ENCODE measurements at regions not wholly inside any gene's neighbourhood (a gene's known extent, or its start where the extent isn't known, plus 50 kb on each side); places are given as distances from the start of the nearest gene placed in this dataset.

DNA sequence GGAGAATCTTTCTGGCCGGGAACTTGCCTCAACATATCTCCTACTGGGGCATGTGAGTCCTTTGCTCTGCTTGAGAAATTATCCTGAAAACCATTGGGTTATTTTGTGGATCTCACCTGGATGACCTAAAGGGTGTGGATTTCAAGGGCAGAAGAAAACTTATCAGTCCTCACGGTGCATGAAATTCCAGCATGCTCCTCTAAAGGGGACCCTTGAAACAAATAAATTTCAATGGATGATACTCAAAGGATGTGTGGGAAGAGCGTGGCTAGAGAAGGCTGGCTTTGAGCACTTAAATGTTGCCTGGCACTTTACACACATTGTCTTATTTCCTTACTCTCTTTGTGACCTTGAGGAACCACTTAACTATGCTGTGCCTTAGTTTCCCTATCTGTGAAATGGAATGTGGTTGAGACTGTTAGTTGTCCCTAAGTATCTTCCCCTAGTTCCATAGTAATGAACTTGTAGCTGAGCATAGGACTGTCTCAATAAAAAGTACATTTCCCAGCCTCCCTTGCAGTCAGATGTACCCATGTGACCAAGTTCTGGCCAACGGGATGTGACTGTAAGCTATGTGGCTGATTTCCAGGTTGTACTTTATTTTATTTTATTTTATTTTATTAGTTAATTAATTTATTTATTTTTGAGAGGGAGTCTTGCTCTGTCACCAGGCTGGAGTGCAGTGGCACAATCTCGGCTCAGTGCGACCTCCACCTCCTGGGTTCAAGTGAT lies 81.9 kb upstream of the PTPN1 start:
- DNase-seq (ENCODE audit: insufficient read length, low spot score) = no peak
- FAIRE-seq = no peak

DNA sequence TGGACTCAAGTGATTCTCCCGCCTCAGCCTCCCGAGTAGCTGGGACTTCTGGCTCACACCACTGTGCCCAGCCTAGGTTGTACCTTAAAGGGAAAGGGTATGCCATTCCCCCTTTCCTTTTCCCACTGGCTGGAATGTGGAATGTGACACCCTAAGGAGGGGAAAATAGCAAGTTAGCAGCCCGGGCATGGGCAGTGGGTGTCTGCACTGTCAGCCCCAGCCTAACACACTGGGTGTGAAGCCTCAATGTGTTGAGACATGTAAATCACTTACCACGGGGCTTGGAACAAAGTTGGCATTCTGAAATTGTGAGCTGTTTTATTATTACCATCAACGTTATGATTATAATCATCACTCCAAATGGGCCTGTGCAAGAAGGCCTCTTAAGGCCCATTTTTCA lies 80.8 kb upstream of the PTPN1 start:
- DNase-seq (ENCODE audit: insufficient read length, low spot score) (no peak), FAIRE-seq (no peak)
- TF ChIP-seq TAF1 (IDR thresholded peaks at IDR 0.05; ENCODE audit: low read depth, low read length) (no peak), POU2F2 (IDR thresholded peaks at IDR 0.05; ENCODE audit: low read depth, low read length) (no peak), POLR2AphosphoS5 (IDR thresholded peaks at IDR 0.05; ENCODE audit: low read depth, low read length) (no peak), SPI1 (IDR thresholded peaks at IDR 0.05; ENCODE audit: low read depth, low read length) (no peak), POLR2A (IDR thresholded peaks at IDR 0.05; ENCODE audit: low read depth, low read length) (no peak), PAX5 (IDR thresholded peaks at IDR 0.05; ENCODE audit: insufficient read depth, low read length, severe bottlenecking) (no peak)

More for the DNA sequence above, 81.9 kb upstream of the PTPN1 start:
- no peak for TF ChIP-seq PAX5 (IDR thresholded peaks at IDR 0.05; ENCODE audit: insufficient read depth, low read length, severe bottlenecking)

DNA sequence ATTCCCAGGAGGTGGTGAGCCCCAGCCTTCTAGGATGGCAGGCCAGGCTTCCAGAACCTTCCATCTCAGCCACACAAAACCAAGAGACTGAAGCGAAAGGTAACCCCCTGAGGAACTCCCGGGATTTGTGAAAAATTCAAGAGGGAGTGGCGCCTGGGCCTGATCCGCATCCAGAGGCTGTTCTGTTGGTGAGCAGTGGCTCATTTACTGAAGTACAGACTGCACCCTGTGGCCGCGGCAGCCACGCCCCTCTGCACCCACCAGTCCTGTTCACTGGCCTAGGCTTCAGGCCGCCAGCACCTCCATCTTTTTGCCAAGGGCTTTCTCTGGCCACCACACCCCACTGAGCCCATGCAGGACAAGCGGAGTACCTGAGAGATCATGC lies 79.1 kb upstream of the PTPN1 start:
- TF ChIP-seq POLR2A (IDR thresholded peaks at IDR 0.05; ENCODE audit: low read depth, low read length) (no peak), PAX5 (IDR thresholded peaks at IDR 0.05; ENCODE audit: insufficient read depth, low read length, severe bottlenecking) (no peak), SPI1 (IDR thresholded peaks at IDR 0.05; ENCODE audit: low read depth, low read length) (no peak), POU2F2 (IDR thresholded peaks at IDR 0.05; ENCODE audit: low read depth, low read length) (no peak), POLR2AphosphoS5 (IDR thresholded peaks at IDR 0.05; ENCODE audit: low read depth, low read length) (no peak), TAF1 (IDR thresholded peaks at IDR 0.05; ENCODE audit: low read depth, low read length) (no peak)
- FAIRE-seq = no peak
- DNase-seq (ENCODE audit: insufficient read length, low spot score) = no peak

DNA sequence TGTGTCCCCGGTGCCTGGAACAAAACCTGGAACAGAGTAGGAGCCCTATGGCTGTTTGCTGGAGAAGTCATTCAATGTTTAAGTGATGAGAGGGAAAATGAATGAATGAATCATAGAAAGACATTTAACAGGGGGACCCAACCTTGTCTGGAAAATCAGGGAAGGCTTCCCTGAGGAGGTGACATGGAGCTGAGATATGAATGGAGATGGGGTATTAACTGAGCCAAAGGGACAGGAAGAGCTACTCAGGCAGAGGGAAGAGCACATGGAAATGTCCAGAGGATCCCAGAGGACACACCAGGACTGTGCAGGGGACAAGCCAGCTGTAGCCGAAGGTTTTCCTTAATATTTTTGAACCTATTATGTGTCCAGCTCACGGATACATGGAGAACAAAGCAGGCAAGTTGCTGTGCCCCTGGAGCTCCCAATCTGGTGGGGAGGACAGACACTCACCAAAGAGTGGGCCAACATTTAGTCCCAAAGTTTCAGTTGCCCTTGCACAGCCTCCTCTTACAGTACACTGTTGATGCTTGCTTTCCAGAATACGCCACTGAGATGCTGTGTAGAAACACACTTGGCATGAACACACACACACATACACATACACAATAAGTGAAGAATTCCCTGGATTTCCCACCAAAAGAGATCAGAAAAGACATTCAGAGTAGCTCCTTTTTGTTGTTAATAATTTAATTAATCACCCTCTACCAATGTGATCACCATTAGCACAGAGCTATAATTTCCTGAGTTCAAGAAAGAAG lies 77.0 kb upstream of the PTPN1 start:
- DNase-seq (ENCODE audit: insufficient read length, low spot score) (no peak), FAIRE-seq (no peak)
- TF ChIP-seq TAF1 (IDR thresholded peaks at IDR 0.05; ENCODE audit: low read depth, low read length) = no peak
- TF ChIP-seq SPI1 (IDR thresholded peaks at IDR 0.05; ENCODE audit: low read depth, low read length) = no peak
- TF ChIP-seq POLR2AphosphoS5 (IDR thresholded peaks at IDR 0.05; ENCODE audit: low read depth, low read length) = no peak
- no peak for TF ChIP-seq POLR2A (IDR thresholded peaks at IDR 0.05; ENCODE audit: low read depth, low read length)
- no peak for TF ChIP-seq PAX5 (IDR thresholded peaks at IDR 0.05; ENCODE audit: insufficient read depth, low read length, severe bottlenecking)
- no peak for TF ChIP-seq POU2F2 (IDR thresholded peaks at IDR 0.05; ENCODE audit: low read depth, low read length)

DNA sequence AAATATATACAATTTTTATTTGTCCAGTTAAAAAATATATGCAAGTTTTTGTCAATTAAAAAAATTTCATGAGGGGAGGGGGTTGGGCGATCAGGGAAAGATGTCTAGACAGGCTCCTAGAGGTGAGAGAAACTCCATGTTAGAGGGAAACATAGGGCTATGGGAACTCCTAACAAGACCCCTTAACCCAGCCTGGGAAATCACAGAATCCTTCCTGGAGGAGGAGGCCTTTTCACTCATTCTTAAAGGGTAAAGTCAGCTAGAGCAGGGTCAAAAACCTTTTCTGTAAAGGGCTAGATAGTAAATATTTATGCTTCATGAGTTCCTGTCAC lies 75.9 kb upstream of the PTPN1 start:
- FAIRE-seq = no peak
- no peak for DNase-seq (ENCODE audit: insufficient read length, low spot score)
- no peak for TF ChIP-seq SPI1 (IDR thresholded peaks at IDR 0.05; ENCODE audit: low read depth, low read length)
- no peak for TF ChIP-seq PAX5 (IDR thresholded peaks at IDR 0.05; ENCODE audit: insufficient read depth, low read length, severe bottlenecking)

DNA sequence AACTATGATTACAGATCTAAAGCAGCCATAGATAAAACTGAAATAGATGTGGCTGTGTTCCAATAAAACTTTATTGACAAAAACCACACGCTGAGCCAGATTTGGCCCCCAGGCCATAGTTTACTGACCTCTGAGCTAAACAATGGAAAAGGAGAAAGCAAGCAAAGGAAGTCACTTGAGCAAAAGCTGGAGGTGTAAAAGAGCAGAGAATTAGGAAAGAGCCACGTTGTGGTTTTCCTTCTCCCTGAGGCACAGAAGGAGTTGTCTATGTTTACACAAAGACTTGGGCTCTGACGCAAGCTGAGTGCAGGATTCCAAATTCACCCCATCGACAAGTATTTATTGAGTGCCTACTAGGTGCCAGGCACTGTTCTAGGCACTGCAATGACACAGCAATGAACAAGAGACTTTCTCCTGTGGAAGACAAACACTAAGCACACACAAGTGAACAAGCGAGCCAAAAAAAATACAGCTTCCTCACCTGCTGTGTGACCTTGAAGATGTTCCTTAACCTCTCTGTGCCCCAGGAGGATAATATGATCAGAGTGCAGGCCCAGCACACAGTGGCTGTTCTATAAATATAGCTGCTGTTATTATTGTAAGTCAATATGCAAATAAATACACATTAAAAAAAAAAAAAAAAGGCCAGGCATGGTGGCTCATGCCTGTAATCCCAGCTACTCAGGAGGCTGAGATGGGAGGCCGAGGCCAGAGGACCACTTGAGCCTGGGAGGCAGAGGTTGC lies 75.4 kb upstream of the PTPN1 start:
- DNase-seq (ENCODE audit: insufficient read length, low spot score) (no peak), FAIRE-seq (no peak)
- TF ChIP-seq POLR2AphosphoS5 (IDR thresholded peaks at IDR 0.05; ENCODE audit: low read depth, low read length) = no peak
- TF ChIP-seq POU2F2 (IDR thresholded peaks at IDR 0.05; ENCODE audit: low read depth, low read length) = no peak
- no peak for TF ChIP-seq PAX5 (IDR thresholded peaks at IDR 0.05; ENCODE audit: insufficient read depth, low read length, severe bottlenecking)
- TF ChIP-seq SPI1 (IDR thresholded peaks at IDR 0.05; ENCODE audit: low read depth, low read length) = no peak
- no peak for TF ChIP-seq POLR2A (IDR thresholded peaks at IDR 0.05; ENCODE audit: low read depth, low read length)
- no peak for TF ChIP-seq TAF1 (IDR thresholded peaks at IDR 0.05; ENCODE audit: low read depth, low read length)

DNA sequence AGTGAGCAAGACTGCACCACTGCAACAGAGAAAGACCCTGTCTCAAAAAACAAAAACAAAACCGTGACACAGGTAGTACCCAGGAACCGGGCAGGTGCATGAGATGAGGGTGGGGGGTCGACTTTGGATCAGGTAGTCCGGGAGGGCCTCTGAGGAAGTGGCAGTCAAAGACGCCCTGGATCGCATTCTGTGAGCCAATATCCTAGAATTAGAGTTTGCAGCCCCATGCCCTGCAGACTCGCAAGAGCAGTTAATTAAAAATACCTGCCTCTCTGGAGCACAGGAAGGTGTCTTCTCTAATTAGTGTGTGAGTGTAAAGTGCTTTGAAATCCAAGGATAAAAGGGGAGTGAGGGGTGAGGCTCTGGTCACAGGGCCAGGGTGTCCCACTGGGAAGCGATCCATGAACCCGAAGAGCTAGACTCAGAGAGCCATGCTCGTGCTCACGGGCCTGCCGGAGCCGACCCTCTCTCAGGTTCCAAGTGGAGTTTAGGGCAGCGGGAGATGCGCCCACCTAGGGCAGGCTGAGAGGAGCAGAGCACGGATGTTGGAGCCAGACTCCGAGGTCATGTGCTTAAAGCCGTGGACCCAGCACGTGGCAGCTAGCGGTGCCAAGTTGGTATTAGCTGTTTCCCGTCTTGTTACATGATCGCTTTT lies 74.7 kb upstream of the PTPN1 start:
- no peak for FAIRE-seq
- TF ChIP-seq TAF1 (IDR thresholded peaks at IDR 0.05; ENCODE audit: low read depth, low read length) = no peak
- TF ChIP-seq PAX5 (IDR thresholded peaks at IDR 0.05; ENCODE audit: insufficient read depth, low read length, severe bottlenecking) = no peak
- no peak for TF ChIP-seq POLR2A (IDR thresholded peaks at IDR 0.05; ENCODE audit: low read depth, low read length)
- no peak for TF ChIP-seq SPI1 (IDR thresholded peaks at IDR 0.05; ENCODE audit: low read depth, low read length)
- TF ChIP-seq POLR2AphosphoS5 (IDR thresholded peaks at IDR 0.05; ENCODE audit: low read depth, low read length) = no peak
- TF ChIP-seq POU2F2 (IDR thresholded peaks at IDR 0.05; ENCODE audit: low read depth, low read length) = no peak
- no peak for DNase-seq (ENCODE audit: insufficient read length, low spot score)

DNA sequence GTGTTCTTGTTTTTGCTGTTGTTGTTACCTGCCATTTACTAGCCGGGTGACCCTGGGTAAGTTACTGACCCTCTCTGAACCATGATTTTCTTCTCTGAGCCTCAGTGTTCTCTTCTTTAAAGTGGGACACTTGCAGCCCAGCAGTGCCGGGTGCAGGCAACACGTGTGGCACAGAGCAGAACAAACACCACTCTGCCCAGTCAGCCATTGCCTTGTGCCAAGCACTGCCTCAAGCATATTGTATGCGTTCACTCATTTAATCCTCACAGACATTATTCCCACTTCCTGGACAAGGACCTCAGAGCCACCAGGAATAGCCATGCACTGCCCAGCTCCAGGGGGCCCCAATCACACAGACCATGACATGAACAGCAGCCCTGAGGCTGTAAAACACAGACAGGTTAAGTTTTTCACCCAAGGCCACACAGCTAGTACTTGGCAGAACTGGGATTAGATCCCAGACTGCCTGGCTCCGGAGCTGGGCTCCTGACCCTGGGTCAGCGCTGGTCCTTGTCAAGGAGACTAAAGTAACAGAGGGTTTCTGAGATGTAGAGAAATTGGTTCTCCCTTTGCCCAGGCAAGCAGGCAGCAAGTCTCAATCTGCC lies 74.0 kb upstream of the PTPN1 start:
- no peak for DNase-seq (ENCODE audit: insufficient read length, low spot score)
- no peak for FAIRE-seq
- TF ChIP-seq POLR2AphosphoS5 (IDR thresholded peaks at IDR 0.05; ENCODE audit: low read depth, low read length) = no peak
- no peak for TF ChIP-seq POU2F2 (IDR thresholded peaks at IDR 0.05; ENCODE audit: low read depth, low read length)
- no peak for TF ChIP-seq POLR2A (IDR thresholded peaks at IDR 0.05; ENCODE audit: low read depth, low read length)
- TF ChIP-seq TAF1 (IDR thresholded peaks at IDR 0.05; ENCODE audit: low read depth, low read length) = no peak
- TF ChIP-seq PAX5 (IDR thresholded peaks at IDR 0.05; ENCODE audit: insufficient read depth, low read length, severe bottlenecking) = no peak
- no peak for TF ChIP-seq SPI1 (IDR thresholded peaks at IDR 0.05; ENCODE audit: low read depth, low read length)

DNA sequence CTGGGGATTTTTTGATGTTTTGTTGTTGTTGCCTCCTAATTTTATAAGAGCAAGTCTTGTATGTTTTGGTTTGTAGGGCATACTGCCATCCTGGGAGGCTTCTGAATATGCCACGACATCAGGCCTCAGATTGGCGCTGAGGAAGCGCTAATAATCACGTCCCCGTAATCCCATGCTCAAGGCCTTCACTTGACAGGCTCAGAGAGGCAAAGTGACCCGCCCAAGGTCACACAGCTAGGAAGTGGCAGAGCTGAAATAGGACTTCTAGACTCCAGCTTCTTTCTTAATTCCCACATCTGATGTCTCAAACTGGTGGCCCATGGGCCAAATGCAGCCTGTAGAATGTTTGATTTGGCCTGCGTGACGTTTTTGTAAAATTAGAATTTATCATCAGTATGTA lies 73.5 kb upstream of the PTPN1 start:
- DNase-seq (ENCODE audit: insufficient read length, low spot score) = no peak

More for the DNA sequence above, 73.5 kb upstream of the PTPN1 start:
- TF ChIP-seq POLR2A (IDR thresholded peaks at IDR 0.05; ENCODE audit: low read depth, low read length) (no peak), SPI1 (IDR thresholded peaks at IDR 0.05; ENCODE audit: low read depth, low read length) (no peak), POU2F2 (IDR thresholded peaks at IDR 0.05; ENCODE audit: low read depth, low read length) (no peak), TAF1 (IDR thresholded peaks at IDR 0.05; ENCODE audit: low read depth, low read length) (no peak), PAX5 (IDR thresholded peaks at IDR 0.05; ENCODE audit: insufficient read depth, low read length, severe bottlenecking) (no peak), POLR2AphosphoS5 (IDR thresholded peaks at IDR 0.05; ENCODE audit: low read depth, low read length) (no peak)
- FAIRE-seq = no peak
